IMR-90 (cell line): ENCODE measurements at regions not wholly inside any gene's neighbourhood (a gene's known extent, or its start where the extent isn't known, plus 50 kb on each side); places are given as distances from the start of the nearest gene placed in this dataset.

Experiments
- ATAC-seq: fragments of 200-7000 bp; cut with Tn5 transposase; 2 replicates; pipeline ENCODE4 v1.9.1; 2020; ENCODE audit warnings: low read depth, mild to moderate bottlenecking, moderate library complexity
- BruUV-seq: library from RNA; stranded (reverse); fragments of 400-500 nt; replicated peaks from 2 replicates; lab custom pipeline; 2021; lab: Mats Ljungman, UMichigan
- CTCF ChIA-PET: fragments of 300-600 bp; formaldehyde crosslinking; extraction: SDS; loops from one replicate; lab custom pipeline; 2021; ENCODE audit warnings: antibody characterized with exemption; lab: Yijun Ruan, JAX
- POLR2A ChIA-PET: fragments of 300-600 bp; sonication (Branson Sonifier 250); formaldehyde crosslinking; loops from one replicate; lab custom pipeline; 2022; ENCODE audit warnings: antibody characterized with exemption; ENCODE audit not compliant: unreplicated experiment; lab: Charles Lee
- DNase-seq: peaks from one replicate; pipeline ENCODE4 v3.0.0; 2013
- H2AFZ ChIP-seq: replicated peaks from 2 replicates; pipeline ENCODE3; 2013; ENCODE audit warnings: low read length, mild to moderate bottlenecking; ENCODE audit not compliant: poor library complexity
- H2AK5ac ChIP-seq: 2 replicates; pipeline ENCODE4 v1.6.1; 2013; ENCODE audit warnings: low read depth, low read length, inconsistent platforms
- H2AK9ac ChIP-seq: replicated peaks from 2 replicates; pipeline ENCODE3; 2013; ENCODE audit warnings: mild to moderate bottlenecking, low read depth, low read length, moderate library complexity; ENCODE audit not compliant: poor library complexity
- H2BK120ac ChIP-seq: 2 replicates; pipeline ENCODE4 v1.6.1; 2013; ENCODE audit warnings: low read depth, low read length, inconsistent platforms
- H2BK15ac ChIP-seq: 3 replicates; pipeline ENCODE4 v1.6.1; 2013; ENCODE audit warnings: low read depth, low read length, inconsistent platforms
- H2BK20ac ChIP-seq: 2 replicates; pipeline ENCODE4 v1.6.1; 2013; ENCODE audit warnings: low read depth, mild to moderate bottlenecking, inconsistent platforms, low read length, moderate library complexity
- H2BK5ac ChIP-seq: 2 replicates; pipeline ENCODE4 v1.6.1; 2013; ENCODE audit warnings: mild to moderate bottlenecking, low read depth, low read length, inconsistent platforms; ENCODE audit not compliant: poor library complexity, severe bottlenecking
- H3K14ac ChIP-seq: replicated peaks from 2 replicates; pipeline ENCODE4 v1.6.1; 2013; ENCODE audit warnings: low read depth, low read length, inconsistent platforms
- H3K18ac ChIP-seq: 2 replicates; pipeline ENCODE4 v1.6.1; 2013; ENCODE audit warnings: low read depth, low read length, control low read depth
- H3K23ac ChIP-seq: 2 replicates; pipeline ENCODE4 v1.6.1; 2013; ENCODE audit warnings: low read depth, low read length, inconsistent platforms
- H3K27ac ChIP-seq: 2 replicates; pipeline ENCODE4 v1.5.1; 2013; ENCODE audit warnings: mild to moderate bottlenecking, control low read depth, low read length; ENCODE audit not compliant: insufficient read depth
- H3K27me3 ChIP-seq: 2 replicates; pipeline ENCODE4 v1.6.1; 2013; ENCODE audit warnings: low read length; ENCODE audit not compliant: control insufficient read depth, insufficient read depth
- H3K36me3 ChIP-seq: 2 replicates; pipeline ENCODE4 v1.6.1; 2013; ENCODE audit warnings: low read length, mixed read lengths; ENCODE audit not compliant: control insufficient read depth, insufficient read depth
- H3K4ac ChIP-seq: 2 replicates; pipeline ENCODE4 v1.6.1; 2013; ENCODE audit warnings: low read depth, low read length, inconsistent platforms
- H3K4me1 ChIP-seq: 2 replicates; pipeline ENCODE4 v1.6.1; 2013; ENCODE audit warnings: low read length, mixed read lengths; ENCODE audit not compliant: control insufficient read depth, insufficient read depth
- H3K4me2 ChIP-seq: 2 replicates; pipeline ENCODE4 v1.6.1; 2013; ENCODE audit warnings: low read depth, mild to moderate bottlenecking, control low read depth, low read length, moderate library complexity
- H3K4me3 ChIP-seq: 2 replicates; pipeline ENCODE4 v1.5.1; 2013; ENCODE audit warnings: low read depth, mild to moderate bottlenecking, control low read depth, low read length, moderate library complexity; ENCODE audit not compliant: insufficient read depth
- H3K56ac ChIP-seq: 2 replicates; pipeline ENCODE4 v1.6.1; 2013; ENCODE audit warnings: low read length, inconsistent platforms; ENCODE audit not compliant: insufficient read depth; ENCODE audit errors: extremely low read depth
- H3K79me1 ChIP-seq, 2 experiments: 2 replicates each; pipeline ENCODE4 v1.6.1; 2013; ENCODE audit warnings: low read length in 2 of 2, inconsistent platforms in 1 of 2, low read depth in 1 of 2
- H3K9ac ChIP-seq: 2 replicates; pipeline ENCODE4 v1.6.1; 2013; ENCODE audit warnings: low read depth, low read length, control low read depth
- H3K9me1 ChIP-seq: 2 replicates; pipeline ENCODE4 v1.6.1; 2013; ENCODE audit warnings: low read length, inconsistent platforms; ENCODE audit not compliant: insufficient read depth
- H3K9me3 ChIP-seq: 2 replicates; pipeline ENCODE4 v1.6.1; 2013; ENCODE audit warnings: low read length; ENCODE audit not compliant: control insufficient read depth, insufficient read depth
- H4K20me1 ChIP-seq: 2 replicates; pipeline ENCODE4 v1.6.1; 2013; ENCODE audit warnings: low read length, inconsistent platforms; ENCODE audit not compliant: insufficient read depth
- H4K5ac ChIP-seq: 2 replicates; pipeline ENCODE4 v1.6.1; 2013; ENCODE audit warnings: mild to moderate bottlenecking, low read depth, low read length, control low read depth
- H4K8ac ChIP-seq, 2 experiments: 2 replicates each; pipeline ENCODE4 v1.6.1; 2013; ENCODE audit warnings: low read depth in 2 of 2, low read length in 2 of 2, control low read depth in 1 of 2, inconsistent platforms in 1 of 2
- H4K91ac ChIP-seq: 2 replicates; pipeline ENCODE4 v1.6.1; 2013; ENCODE audit warnings: low read depth, low read length, inconsistent platforms; ENCODE audit not compliant: insufficient read depth
- BHLHE40 ChIP-seq: fragments of 150-350 bp; IDR thresholded peaks from 2 replicates; pipeline ENCODE4 v1.6.1; 2016; ENCODE audit warnings: mild to moderate bottlenecking, low read depth, low read length
- CEBPB ChIP-seq: IDR thresholded peaks from 2 replicates; pipeline ENCODE4 v1.6.1; 2012; ENCODE audit warnings: low read depth, low read length, improper control_type of control experiment
- FOS ChIP-seq: fragments of 150-350 bp; IDR thresholded peaks from 2 replicates; pipeline ENCODE4 v1.6.1; 2016; ENCODE audit warnings: low read depth, low read length
- MAZ ChIP-seq: IDR thresholded peaks from 2 replicates; pipeline ENCODE4 v1.6.1; 2012; ENCODE audit warnings: low read depth, mild to moderate bottlenecking, low read length, improper control_type of control experiment, moderate library complexity, borderline replicate concordance
- MXI1 ChIP-seq: IDR thresholded peaks from 2 replicates; pipeline ENCODE4 v1.6.1; 2012; ENCODE audit warnings: low read depth, mild to moderate bottlenecking, low read length, moderate library complexity, borderline replicate concordance
- NFE2L2 ChIP-seq: fragments of 150-350 bp; IDR thresholded peaks from 2 replicates; pipeline ENCODE4 v1.6.1; 2016; ENCODE audit warnings: low read depth, mild to moderate bottlenecking, low read length
- POLR2A ChIP-seq: IDR thresholded peaks from 2 replicates; pipeline ENCODE4 v1.6.1; 2012; ENCODE audit warnings: mild to moderate bottlenecking, low read depth, low read length
- RAD21 ChIP-seq: IDR thresholded peaks from 2 replicates; pipeline ENCODE4 v1.6.1; 2012; ENCODE audit warnings: low read length, improper control_type of control experiment
- RCOR1 ChIP-seq: IDR thresholded peaks from 2 replicates; pipeline ENCODE4 v1.6.1; 2012; ENCODE audit warnings: mild to moderate bottlenecking, low read length, improper control_type of control experiment; ENCODE audit not compliant: insufficient replicate concordance
- RFX5 ChIP-seq: IDR thresholded peaks from 2 replicates; pipeline ENCODE4 v1.8.0; 2012; ENCODE audit warnings: low read depth, mild to moderate bottlenecking, low read length, moderate library complexity
- SMC3 ChIP-seq: fragments of 150-350 bp; IDR thresholded peaks from 2 replicates; pipeline ENCODE4 v1.6.1; 2016; ENCODE audit warnings: low read depth, mild to moderate bottlenecking, antibody characterized with exemption, low read length, moderate library complexity
- WGBS, 2 experiments: methylation state at CpG; one replicate each; pipeline versions ENCODE4 v1.1.5 to v1.1.7; 2013; ENCODE audit warnings: missing lambda C conversion rate in 2 of 2; ENCODE audit not compliant: insufficient read length in 1 of 2; ENCODE audit errors: extremely low coverage in 2 of 2; 5-methylcytosine and 5-hydroxymethylcytosine counted together
- dilution Hi-C: fragments of 300-500 bp; cut with HindIII; formaldehyde crosslinking; loops from one replicate; pipeline ENCODE4 v1.14.3; 2018; ENCODE audit warnings: low sequenced_read_pairs; ENCODE audit not compliant: unreplicated experiment
- in situ Hi-C: fragments of 300-500 bp; cut with MboI; formaldehyde crosslinking; loops from 3 replicates; pipeline ENCODE4 v1.14.3; 2019; ENCODE audit warnings: low sequenced_read_pairs, inconsistent platforms, mixed read lengths
- intact Hi-C: fragments of 100-400 bp; cut with micrococcal nuclease; formaldehyde crosslinking; loops from 2 replicates; pipeline ENCODE4 v1.10.0; 2022
- TF ChIP-seq, protein P1 (sequence below): conservative IDR thresholded peaks from 2 replicates; pipeline ENCODE4 v1.5.1; 2012; ENCODE audit warnings: mild to moderate bottlenecking, low read depth, low read length, improper control_type of control experiment

DNA sequence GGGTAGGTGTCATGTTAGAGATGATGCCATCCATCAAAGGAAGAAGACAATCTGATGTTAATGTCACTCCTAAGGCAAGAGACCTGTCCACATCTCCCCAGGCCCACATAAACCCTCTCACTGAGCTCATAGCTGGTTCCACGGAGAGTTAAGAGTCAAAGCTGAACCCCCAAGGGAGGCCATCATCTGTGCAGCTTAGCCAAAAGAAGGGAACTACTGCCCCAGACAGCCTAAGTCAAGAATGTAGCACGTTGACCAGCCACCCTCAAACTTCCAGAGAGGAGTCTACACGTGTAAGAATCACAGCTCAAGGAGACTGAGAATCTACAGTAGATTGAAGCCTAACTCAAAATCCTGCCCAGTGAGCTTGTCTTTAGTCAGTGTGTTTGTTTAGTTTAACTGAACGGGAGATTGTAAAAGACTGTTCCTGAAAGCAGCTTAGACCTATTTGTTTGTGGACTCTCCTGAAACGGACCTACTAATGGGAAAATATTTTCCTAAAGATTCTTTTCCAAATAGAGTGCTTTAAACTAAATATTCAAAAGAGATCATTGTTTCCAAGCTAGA lies 192.7 kb upstream of the NFE2L3 start:
- Histone ChIP-seq H3K9ac (no peak overlapping the region), H2AK5ac (no peak overlapping the region), H3K27me3 (0 out of 2 replicates have a peak, but pooled peaks cover 2% of the 10 kb centered on the region), H2BK15ac (no peak overlapping the region), H2BK5ac (no peak overlapping the region), H3K4me2 (no peak overlapping the region), H3K4me1 (no peaks in the 10 kb centered on the region), H2AK9ac (no peak overlapping the region), H3K79me1 (no peaks in the 10 kb centered on the region), H3K18ac (no peak overlapping the region), H2BK120ac (no peak overlapping the region), H3K23ac (no peak overlapping the region), H4K5ac (no peak overlapping the region), H4K8ac (no peak overlapping the region), H3K4me3 (no peak overlapping the region), H2AFZ (no peak overlapping the region), H3K27ac (no peak overlapping the region), H4K20me1 (no peaks in the 10 kb centered on the region), H3K56ac (no peak overlapping the region), H3K9me1 (no peaks in the 10 kb centered on the region), H4K91ac (no peak overlapping the region), H3K36me3 (no peaks in the 10 kb centered on the region), H3K14ac (no peak overlapping the region), H2BK20ac (no peak overlapping the region), H3K4ac (no peak overlapping the region), H3K9me3 (no peaks in the 10 kb centered on the region)
- DNase-seq (no peak), ATAC-seq (no peak)
- CTCF ChIA-PET = no interaction called here
- no TSS peak for BruUV-seq
- in situ Hi-C loops (no loop called here), dilution Hi-C loops (no loop called here), intact Hi-C loops (no loop called here)
- TF ChIP-seq RAD21 (no peak), MXI1 (no peak), BHLHE40 (no peak), POLR2A (no peak), RFX5 (no peak), CEBPB (no peak), SMC3 (no peak), RCOR1 (no peak), NFE2L2 (no peak), FOS (no peak), MAZ (no peak)
- TF ChIP-seq, protein P1, sequence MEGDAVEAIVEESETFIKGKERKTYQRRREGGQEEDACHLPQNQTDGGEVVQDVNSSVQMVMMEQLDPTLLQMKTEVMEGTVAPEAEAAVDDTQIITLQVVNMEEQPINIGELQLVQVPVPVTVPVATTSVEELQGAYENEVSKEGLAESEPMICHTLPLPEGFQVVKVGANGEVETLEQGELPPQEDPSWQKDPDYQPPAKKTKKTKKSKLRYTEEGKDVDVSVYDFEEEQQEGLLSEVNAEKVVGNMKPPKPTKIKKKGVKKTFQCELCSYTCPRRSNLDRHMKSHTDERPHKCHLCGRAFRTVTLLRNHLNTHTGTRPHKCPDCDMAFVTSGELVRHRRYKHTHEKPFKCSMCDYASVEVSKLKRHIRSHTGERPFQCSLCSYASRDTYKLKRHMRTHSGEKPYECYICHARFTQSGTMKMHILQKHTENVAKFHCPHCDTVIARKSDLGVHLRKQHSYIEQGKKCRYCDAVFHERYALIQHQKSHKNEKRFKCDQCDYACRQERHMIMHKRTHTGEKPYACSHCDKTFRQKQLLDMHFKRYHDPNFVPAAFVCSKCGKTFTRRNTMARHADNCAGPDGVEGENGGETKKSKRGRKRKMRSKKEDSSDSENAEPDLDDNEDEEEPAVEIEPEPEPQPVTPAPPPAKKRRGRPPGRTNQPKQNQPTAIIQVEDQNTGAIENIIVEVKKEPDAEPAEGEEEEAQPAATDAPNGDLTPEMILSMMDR = no peak
- no CpG with 5 or more reads among the region's 5 CpGs for WGBS, 2 experiments
- POLR2A ChIA-PET = no interaction called here
